Stimulated activated CD8-positive, alpha-beta memory T cell treated with anti-CD3 and anti-CD28 coated beads, Interleukin-12 subunit alpha, Interleukin-12 subunit beta, amount 100 ng/mL, for 1 hour (primary cell): ENCODE measurements at regions not wholly inside any gene's neighbourhood (a gene's known extent, or its start where the extent isn't known, plus 50 kb on each side); places are given as distances from the start of the nearest gene placed in this dataset.
A peak's percentile ranks its signal among the peaks of the same experiment; 100 is the strongest.

ENCODE experiments used
- DNase-seq: peaks from one replicate; pipeline ENCODE4 v3.0.0-alpha.2; 2020; ENCODE audit warnings: low read depth

DNA sequence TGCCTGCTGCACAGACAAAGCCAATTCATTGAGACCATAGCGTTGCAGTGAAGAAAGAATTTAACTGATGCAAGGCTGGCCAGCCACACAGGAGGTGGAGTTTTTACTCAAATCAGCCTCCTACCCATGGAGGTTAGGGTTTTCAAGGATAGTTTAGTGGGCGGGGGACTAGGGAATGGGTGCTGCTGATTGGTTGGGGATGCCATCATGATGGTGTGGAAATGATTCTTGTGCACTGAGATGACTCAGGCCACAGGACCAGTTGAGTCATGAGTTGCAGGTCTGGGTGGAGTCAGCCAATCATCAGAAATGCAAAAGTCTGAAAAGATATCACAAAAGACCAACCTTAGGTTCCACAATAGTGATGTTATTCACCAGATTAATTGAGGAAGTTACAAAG, 359.6 kb downstream of the FOXO1 start:
- DNase-seq: no peak

DNA sequence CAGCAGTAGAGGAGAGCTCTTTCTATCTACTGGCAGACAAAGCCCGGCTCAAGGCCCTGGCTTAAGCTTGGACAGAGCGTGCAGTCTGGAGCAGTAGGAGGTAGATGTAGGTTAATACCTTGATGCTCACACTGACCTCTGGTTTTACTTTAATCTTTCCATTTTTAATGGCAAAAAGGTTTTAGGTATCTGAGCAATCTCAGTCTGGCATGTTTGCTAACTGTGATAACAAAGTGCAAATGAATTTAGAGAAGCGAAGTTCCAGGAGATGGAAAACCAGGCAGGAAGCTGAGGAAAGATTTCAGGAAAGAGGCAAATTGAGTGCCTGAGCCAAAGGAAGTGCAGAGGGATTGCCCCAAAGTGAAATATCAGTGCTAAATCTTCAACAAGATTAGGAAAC, 356.6 kb downstream of the FOXO1 start:
- DNase-seq: no peak

DNA sequence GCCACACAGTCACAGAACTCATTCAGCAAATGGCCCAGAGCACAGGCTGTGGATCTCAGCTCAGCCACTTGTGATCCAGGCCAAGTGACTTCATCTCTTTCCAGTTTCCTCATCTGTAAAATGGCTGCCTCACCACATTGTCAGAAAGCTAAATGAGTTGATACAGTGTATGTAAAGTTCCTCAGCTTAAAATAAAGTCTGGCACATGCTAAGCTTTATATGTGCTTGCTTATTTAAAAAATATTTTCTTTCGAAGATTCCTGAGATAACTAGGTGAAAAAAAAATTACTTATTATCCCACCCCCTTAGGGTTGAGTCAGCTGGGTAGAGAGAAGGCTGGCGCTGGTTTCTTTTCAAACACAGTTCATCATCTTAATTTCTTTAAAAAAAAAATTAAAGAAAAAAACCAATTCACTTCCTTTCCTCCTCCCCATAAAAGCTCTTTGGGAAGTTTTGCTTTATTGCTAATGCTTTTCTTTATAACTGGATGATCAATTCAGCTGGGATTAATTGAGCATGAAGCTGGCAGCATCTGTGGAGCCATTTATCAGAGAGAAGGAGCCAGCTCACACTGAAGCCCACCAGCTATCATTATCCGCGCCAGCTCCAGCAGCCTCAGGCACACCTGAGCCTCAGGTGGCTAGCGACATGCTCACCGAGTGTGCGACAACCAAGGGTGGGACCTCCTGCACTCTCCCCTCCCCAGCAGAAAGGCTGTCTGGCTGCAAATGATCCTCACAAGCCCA, 354.9 kb downstream of the FOXO1 start:
- DNase-seq: no peak

DNA sequence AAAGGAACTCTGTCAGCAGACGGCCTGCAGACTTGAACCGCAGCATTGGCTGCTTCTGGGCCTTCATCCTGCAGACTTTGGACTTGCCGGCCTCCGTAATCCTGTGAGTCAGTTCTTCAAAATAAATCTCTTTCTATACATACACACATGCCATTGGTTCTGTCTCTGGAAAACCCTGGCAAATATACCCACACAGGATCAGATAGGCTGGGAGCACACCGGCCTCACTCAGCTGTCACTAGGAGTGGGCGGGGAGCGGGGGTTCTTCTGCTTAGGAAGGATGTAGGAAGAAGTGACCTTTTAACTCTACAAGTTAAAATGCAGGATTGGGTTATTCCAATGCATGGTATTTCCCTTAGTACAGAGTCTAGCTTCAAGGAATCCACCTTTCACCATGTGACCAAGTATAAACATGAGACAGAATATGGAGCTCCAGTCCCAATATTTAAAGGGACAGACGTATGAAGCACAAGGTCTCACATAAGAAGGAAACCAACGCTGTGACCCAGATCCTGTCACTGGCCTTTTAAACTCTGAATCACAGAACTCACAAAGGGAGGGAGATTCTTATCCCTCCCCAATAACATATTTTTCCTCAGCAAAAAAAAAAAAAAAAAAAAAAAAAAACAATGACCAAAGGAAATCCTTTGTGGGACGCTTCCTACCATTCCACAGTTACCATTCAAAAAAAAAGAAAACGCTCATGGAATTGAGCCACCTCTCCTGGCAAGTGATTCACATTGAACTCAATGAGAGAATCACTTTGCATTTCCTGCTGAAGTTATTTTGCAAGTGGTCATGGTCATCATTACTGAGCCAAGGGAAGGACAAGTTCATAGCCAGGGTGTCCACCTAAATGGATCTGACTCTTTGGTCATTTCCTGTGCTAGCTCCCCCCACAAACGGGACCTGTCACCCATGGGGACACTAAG, 352.9 kb downstream of the FOXO1 start:
- DNase-seq: no peak

DNA sequence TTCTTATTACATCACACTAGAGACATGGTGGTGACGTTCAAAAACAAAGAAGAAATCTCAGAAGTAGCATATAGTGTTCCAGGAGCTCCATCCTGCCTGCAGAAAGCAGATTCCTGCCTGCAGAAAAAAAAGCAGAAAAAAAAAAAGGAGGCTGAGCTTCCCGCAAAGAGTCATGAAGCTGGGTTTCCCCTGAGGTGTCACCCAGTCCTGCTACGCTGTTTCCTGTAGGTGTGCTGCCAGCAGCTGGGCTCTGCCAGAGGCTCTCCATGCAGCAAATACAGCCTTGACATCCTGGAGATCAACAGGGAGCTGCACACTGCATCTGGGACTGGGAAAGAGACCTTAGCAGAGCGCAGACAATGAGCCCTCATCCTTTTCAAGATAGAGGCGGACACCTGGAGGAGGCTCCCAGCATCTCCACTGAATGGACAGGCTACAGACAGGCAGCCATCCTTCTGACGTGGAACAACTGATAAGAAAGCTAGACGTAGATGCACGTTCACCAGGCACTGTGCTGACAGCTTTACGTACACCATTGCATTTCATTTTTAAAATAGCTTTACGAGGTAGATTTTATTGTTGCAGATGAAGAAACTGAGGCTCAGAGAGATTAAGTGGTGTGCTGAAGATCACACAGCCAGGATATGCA, 350.9 kb downstream of the FOXO1 start:
- DNase-seq: peak; percentile 16

DNA sequence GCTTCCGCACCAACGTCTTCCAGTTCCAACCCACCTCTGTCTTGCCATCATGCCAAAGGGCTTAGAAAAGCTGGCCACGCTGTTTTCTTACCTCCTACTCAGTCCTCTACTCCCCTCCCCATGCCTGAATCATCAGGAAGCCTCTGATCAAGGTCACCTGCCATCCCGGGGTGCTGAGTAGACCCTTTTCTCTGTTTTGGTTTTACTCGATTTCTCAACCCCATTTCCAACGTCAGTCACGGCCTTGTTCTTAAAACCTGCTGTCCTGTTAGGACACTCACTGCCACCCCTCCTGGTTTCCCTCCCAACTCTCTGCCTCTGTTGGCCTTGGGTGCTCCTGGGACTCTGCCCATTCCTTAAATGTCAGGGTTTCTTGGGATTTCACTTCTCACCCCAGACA, 350.1 kb downstream of the FOXO1 start:
- no peak for DNase-seq

DNA sequence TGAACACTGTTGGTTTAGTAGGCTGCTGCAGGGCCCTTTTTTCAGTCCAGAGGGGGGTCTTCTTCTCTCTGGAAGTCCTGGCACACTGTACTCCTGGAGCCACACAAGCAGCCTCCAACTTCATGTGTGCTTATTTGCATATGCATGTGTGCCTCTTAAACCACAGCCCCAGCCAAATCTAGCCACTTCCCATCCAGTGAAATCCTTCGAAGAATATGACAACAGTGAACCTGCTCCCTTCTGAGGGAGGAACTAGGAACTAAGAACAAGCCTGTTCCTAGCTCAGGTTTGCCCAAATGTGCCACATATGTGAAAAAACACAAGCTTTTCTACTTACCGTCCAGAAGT, 348.5 kb downstream of the FOXO1 start:
- DNase-seq: no peak

DNA sequence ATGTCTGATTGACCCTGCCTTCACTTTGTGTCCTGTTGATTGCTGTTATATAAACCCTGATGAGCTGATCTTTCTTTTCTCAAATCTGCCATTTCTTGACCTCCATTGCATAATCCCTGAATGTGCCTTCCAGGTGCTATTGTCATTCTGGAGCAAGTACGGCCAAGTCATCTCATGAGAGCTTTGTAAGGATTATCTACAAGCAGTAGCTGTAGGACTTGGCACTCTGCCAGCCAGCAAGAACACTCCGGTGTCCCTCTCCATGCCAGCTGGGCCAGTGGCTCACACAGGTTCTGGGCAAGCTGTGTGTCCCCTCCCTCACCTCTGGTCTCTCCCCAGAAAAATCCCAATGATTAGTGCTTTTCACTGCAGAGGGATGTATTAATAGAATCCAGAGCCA, 348.1 kb downstream of the FOXO1 start:
- no peak for DNase-seq

DNA sequence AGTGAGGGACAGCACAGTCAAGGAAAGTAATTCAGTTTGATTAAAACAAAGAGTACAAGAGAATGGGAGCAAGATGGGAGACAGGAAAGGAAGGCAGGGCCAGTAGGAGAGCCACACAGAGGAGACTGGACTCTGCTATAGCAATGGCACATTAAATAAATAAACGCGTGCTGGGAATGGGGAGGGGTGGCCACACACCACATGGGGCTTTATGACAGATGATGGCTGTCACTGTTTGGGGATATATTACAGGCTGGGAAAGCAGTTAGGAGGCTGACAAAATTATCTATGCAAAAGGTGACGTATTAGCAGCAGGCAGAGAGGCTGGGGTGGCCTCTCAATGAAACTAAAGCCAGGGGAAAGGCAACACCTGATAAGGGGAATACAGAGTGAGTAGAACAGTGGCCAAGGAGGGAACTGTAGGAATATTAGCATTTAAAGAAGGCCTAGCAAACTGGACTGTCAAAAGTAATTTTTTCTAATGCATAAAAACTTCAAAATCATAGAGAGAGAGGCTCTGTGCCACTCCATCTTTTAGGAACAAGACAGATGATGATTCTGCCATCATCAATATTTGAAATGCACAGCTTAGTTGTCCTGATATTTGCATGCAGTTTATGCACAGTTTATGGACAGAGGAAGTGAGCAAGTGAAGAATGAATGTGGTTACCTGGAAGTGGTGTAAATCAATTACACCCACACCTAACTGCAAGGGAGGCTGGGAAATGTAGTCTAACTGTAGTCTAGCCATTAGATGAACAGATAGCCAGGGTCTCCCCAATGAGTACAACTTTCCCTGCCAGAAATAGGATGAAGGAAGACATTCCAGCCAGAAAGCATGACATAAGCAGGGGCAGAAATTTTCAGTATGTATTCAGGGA, 346.5 kb downstream of the FOXO1 start:
- no peak for DNase-seq

DNA sequence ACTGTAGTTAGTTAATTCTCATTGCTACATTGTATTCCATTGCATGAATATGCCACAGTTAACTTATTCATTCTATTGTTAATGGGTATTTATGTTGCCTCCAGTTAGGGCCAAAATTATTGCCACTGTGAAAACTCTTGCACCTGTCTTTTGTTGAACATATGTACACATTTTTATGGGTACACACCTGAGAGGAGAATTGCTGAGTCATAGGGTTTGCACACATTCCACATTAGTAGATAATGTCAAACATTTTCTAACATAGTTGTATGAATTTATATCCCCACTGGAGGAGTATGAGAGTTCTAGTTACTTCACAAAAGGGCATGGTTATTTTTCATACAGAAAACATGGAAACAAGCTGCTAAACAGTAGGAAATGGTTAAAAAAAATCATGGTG, 338.4 kb downstream of the FOXO1 start:
- DNase-seq: no peak

DNA sequence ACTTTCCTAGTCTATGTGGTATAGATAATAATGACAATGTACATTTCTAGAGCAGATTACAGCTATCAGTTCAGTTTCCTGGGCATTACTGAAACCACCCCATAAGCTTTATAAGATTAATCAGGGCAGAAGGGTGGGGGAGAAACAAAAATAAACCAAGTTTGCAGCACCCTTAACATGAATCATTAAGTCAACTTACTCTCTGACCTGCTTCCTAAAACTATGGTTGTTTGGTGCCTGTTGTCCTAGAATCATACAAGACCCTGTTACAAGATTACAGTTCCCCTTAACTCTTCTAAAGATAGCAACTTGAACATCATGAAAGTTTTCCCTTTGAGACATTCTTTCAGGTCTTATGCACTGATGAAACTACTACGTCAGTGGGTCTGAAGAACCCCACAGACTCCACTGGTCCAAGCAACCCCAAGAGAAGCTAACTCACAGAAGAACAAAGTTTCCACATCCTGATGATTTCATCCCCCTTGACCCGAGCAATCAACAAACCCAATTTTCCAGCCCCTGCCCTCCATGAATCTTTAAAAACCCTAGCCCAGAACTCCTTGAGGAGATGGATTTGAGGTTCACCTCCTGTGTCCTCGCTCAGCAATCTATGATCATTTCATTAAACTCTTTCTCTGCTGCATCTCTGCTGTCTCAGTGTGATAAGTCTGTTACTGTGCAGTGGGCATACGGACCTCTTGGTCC, 336.5 kb downstream of the FOXO1 start:
- no peak for DNase-seq

DNA sequence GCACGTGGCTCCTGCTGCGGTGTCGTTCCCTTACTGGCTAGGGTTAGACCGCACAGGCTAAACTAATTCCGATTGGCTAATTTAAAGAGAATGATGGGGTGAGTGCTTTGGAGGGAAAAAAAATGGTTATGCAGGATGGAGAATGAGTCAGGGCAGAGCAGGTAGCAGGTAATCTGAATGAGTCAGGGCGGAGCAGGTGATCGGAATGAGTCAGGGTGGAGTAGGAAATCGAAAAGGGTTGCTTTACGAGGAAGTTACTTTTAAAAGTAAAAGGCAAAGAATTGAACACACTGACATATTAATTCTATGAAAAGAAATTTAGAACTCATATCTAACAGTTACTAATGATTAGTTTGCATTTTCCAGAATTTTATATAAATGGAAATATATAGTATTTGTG, 335.5 kb downstream of the FOXO1 start:
- no peak for DNase-seq

DNA sequence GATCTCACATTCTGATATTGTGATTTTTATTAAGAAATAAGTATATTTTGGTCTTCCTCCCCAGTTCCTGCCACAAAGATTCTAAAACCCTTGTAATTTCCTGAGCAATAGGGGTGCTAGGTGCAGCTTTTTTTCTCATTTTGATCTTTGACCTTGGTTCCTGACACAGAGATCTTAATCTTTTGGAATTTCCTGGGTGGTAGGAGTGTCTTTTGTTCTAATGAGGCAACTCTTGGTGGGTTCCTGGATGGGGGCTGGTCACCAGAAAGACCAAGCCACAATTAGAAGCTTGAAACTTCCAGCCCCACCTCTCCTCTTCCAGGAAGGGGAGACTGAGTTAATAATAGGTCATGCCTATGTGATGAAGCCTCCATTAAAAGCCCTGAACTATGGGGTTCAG, 334.6 kb downstream of the FOXO1 start:
- DNase-seq: no peak

DNA sequence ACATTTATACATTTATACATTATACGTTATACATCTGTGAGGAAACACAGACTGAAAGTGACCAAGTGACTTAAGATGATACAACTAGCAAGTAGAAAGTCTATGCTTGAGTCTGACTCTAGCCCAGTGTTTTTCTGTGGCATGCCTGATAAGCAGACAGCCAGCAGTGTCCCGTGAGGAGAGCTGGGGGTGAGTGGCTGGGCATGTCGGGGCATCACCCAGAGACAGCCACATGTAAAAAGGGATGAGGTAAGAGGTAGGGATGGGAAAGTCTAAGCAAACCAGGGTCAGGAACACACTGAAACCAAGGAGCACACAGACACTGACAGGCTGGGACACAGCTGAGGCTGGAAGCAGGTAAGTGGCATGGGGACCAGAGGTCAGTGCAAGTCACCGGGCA, 333.2 kb downstream of the FOXO1 start:
- no peak for DNase-seq

DNA sequence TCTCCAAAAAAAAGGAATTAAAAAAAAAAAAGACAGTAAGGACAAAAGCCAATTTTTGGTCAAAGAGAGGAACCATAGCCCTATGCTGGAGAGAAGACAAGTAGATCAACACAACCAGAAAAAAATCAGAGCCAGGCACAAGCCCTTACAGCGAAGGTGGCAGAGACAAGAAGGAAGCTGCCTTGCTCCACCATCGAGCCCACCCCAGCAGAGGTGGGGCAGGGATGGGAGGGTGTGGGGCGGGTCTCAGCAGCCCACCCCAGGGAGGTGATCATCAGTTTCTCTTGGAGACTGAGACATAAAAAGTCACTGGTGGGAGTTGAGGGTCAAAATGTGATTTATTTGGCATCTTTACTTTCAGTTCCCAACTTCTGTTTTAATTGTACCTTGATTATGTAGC, 332.4 kb downstream of the FOXO1 start:
- no peak for DNase-seq

DNA sequence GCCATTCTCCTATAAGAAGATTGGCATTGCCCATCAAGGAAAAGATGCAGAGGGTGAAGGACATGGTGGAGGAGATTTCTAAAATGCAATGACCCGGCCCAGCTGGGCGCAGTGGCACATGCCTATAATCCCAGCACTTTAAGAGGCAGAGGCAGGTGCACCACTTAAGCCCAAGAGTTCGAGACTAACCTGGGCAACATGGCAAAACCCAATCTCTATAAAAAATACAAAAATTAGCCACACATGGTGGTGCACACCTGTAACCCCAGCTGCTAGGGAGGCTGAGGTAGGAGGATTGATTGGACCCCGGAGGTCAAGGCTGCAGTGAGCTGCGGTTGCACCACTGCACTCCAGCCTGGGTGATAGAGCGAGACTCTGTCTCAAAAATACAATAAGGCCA, 331.8 kb downstream of the FOXO1 start:
- no peak for DNase-seq

DNA sequence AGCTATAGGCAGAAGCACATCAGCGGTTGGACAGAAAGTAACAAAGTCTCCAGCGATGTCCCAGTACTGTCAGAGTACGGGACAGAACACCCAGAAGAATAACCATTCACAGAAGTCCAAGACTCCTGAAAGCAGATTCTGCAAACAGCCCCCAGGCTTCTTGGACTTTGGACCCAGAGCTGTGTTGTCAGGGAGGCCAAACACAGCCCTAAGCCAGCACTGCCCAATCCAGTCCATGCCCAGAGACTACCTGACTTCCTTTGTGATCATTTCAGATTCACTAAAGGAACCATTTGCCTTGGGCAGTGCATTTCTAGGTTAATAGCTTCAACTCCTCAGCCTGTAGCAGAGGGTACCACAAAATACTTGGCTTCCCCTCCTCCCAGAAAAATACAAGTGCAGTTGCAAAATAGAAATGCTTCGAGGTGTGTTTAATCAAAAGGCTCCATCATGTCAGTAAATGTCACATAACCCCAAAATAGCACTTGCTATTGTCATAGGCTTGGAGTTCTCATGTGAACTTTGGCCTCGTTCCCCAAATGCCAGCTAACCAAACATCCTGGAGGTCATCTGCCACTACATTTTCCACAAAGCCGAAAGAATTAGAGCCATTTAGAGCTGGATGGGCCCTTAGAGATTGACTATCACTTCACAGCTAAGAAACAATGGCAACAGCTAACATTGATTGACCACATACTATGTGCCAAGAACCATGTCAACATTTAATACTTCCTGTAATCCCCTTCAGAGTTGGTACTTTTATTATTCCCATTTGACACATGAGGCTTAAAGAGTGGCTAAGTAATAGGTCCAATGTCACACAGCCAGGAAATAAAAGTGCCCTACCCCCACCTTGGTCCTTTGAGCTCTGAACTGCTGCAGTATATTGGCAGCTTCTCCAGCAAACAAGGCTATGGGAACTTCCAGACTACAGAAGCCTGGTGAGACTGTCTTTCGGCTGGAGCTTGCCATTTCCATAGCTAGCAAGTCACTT, 329.9 kb downstream of the FOXO1 start:
- no peak for DNase-seq

DNA sequence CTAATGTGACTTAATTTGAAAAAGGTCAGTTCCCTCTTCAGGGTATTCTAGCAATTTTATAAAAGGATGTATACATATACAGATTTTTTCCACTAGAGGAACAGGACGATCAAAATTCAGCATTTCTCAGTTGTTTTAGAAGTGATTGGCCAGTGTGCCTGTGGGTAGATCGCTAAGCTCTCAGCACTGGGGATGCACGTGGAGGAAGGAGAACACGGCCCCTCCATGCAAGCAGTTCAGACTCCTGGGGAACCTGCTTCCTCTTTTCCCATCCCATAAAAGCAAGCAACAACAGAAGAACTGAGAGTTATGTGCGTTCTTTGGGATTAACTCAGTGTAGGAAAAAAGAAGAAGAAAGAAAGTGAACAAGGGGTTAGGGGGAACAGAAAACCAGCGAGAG, 328.8 kb downstream of the FOXO1 start:
- DNase-seq: no peak

DNA sequence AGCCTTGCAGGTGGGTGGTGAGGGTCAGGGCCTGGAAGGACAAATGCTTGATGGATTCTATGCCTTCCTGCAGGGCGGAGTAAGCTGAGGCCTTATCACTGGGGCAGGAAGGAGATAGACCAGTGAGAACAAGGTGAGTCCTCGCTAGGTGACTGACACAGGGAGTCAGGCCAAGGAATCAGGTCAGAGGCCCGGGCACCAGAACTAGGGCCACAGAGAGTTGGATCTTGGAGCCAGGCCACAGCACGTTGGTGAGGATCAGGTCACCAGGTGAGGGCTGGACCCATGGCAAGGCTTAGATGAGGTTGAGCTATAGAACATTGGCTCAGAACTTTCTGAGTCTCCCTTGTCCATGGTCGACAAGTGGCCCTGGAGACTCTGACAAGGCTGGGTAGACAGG, 328.2 kb downstream of the FOXO1 start:
- no peak for DNase-seq
